Brain microvascular endothelial cell (primary cell): ENCODE measurements at regions not wholly inside any gene's neighbourhood (a gene's known extent, or its start where the extent isn't known, plus 50 kb on each side); places are given as distances from the start of the nearest gene placed in this dataset.

Experiments used
- DNase-seq: peaks from one replicate; pipeline ENCODE4 v3.0.0-alpha.2; 2020
- H3K27ac ChIP-seq: fragments of 250-450 bp; sonication (Bioruptor Pico); 2 replicates; pipeline ENCODE4 v1.5.1; 2020; ENCODE audit warnings: mild to moderate bottlenecking, moderate library complexity
- H3K27me3 ChIP-seq: fragments of 250-450 bp; sonication (Bioruptor Pico); replicated peaks from 2 replicates; pipeline ENCODE4 v1.5.1; 2020; ENCODE audit warnings: mild to moderate bottlenecking
- H3K36me3 ChIP-seq: fragments of 250-450 bp; sonication (Bioruptor Pico); replicated peaks from 2 replicates; pipeline ENCODE4 v1.5.1; 2020; ENCODE audit warnings: mild to moderate bottlenecking
- H3K4me3 ChIP-seq: 2 replicates; pipeline ENCODE4 v1.5.1; 2011; ENCODE audit warnings: low read depth, mild to moderate bottlenecking, control low read depth, low read length, moderate library complexity
- CTCF ChIP-seq: IDR thresholded peaks from 2 replicates; pipeline ENCODE4 v1.5.1; 2011; ENCODE audit warnings: low read depth, mild to moderate bottlenecking, moderate library complexity, low read length, control low read depth, inconsistent platforms; ENCODE audit errors: missing control alignments
- in situ Hi-C: cut with HindIII; loops from 2 replicates; pipeline ENCODE4 v1.10.0; 2017; ENCODE audit warnings: low sequenced_read_pairs, low pct_ligation_motif_present

GRCh38 chr7:47638679-47639315 is 56.9 kb upstream of the TNS3 start:
- Histone ChIP-seq H3K27ac (no peak overlapping the region), H3K4me3 (no peak overlapping the region), H3K36me3 (no peaks in the 10 kb centered on the region), H3K27me3 (no peaks in the 10 kb centered on the region)
- no peak for TF ChIP-seq CTCF
- in situ Hi-C loops, result no loop called here
- no peak for DNase-seq

- no peak for DNase-seq
- in situ Hi-C loops, result no loop called here
- no peak overlapping the region for H3K27ac ChIP-seq
- no peak overlapping the region for H3K4me3 ChIP-seq
- no peak for TF ChIP-seq CTCF
- no peaks in the 10 kb centered on the region for H3K36me3 ChIP-seq
- H3K27me3 ChIP-seq, result no peaks in the 10 kb centered on the region
Measured at GRCh38 chr7:47636433-47637175, 54.7 kb upstream of the TNS3 start.

- Histone ChIP-seq H3K27me3 (no peaks in the 10 kb centered on the region), H3K27ac (no peak overlapping the region), H3K4me3 (no peak overlapping the region), H3K36me3 (no peaks in the 10 kb centered on the region)
- TF ChIP-seq CTCF, result no peak
- in situ Hi-C loops, result no loop called here
- DNase-seq, result no peak
Measured at GRCh38 chr7:47636081-47636432, 54.1 kb upstream of the TNS3 start.

GRCh38 chr7:47635091-47636080 is 53.5 kb upstream of the TNS3 start:
- Histone ChIP-seq H3K27ac (no peak overlapping the region), H3K27me3 (no peaks in the 10 kb centered on the region), H3K4me3 (no peak overlapping the region), H3K36me3 (no peaks in the 10 kb centered on the region)
- TF ChIP-seq CTCF, result no peak
- DNase-seq, result no peak
- in situ Hi-C loops, result no loop called here

- no peaks in the 10 kb centered on the region for H3K36me3 ChIP-seq
- no peak for TF ChIP-seq CTCF
- H3K4me3 ChIP-seq, result no peak overlapping the region
- no peak for DNase-seq
- H3K27ac ChIP-seq, result no peak overlapping the region
- in situ Hi-C loops, result no loop called here
- H3K27me3 ChIP-seq, result no peaks in the 10 kb centered on the region
Measured at GRCh38 chr7:47634273-47634672, 52.4 kb upstream of the TNS3 start.
